HG02571 (cell line): ENCODE measurements at regions not wholly inside any gene's neighbourhood (a gene's known extent, or its start where the extent isn't known, plus 50 kb on each side); places are given as distances from the start of the nearest gene placed in this dataset.

Experiments
- ATAC-seq: cut with Tn5 transposase; IDR thresholded peaks from one replicate; pipeline ENCODE4 v1.9.1; 2021; ENCODE audit warnings: mild to moderate bottlenecking, moderate library complexity; ENCODE audit not compliant: unreplicated experiment

GRCh38 chr21:43277481-43278351 is 108.9 kb downstream of the CRYAA start:
- no peak for ATAC-seq

GRCh38 chr21:43276811-43277210 is 108.0 kb downstream of the CRYAA start:
- no peak for ATAC-seq

DNA sequence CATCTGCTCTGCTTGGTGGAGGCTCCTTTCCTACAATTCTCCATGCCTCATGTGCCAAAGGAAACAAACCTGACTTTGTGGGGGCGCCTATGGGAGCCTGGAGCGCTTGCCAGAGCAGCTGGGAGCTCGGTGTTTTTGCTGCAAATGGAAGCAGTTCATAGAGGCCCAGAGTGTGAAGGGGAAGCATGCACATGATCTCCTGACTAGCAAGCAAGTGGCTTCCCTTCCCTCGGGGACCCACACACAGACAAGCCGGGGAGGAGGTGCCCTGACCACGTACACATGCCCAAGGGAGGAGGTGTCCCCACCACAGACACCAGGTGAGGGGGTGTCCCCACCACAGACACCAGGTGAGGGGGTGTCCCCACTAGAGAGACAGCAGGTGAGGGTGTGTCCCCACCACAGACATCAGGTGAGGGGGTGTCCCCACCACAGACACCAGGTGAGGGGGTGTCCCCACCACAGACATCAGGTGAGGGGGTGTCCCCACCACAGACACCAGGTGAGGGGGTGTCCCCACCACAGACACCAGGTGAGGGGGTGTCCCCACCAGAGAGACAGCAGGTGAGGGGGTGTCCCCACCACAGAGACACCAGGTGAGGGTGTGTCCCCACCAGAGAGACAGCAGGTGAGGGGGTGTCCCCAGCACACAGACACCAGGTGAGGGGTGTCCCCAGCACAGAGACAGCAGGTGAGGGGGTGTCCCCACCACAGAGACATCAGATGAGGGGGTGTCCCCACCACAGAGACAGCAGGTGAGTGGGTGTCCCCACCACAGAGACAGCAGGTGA is 106.8 kb downstream of the CRYAA start:
- ATAC-seq: no peak

GRCh38 chr21:43274946-43275310 is 106.1 kb downstream of the CRYAA start:
- no peak for ATAC-seq

DNA sequence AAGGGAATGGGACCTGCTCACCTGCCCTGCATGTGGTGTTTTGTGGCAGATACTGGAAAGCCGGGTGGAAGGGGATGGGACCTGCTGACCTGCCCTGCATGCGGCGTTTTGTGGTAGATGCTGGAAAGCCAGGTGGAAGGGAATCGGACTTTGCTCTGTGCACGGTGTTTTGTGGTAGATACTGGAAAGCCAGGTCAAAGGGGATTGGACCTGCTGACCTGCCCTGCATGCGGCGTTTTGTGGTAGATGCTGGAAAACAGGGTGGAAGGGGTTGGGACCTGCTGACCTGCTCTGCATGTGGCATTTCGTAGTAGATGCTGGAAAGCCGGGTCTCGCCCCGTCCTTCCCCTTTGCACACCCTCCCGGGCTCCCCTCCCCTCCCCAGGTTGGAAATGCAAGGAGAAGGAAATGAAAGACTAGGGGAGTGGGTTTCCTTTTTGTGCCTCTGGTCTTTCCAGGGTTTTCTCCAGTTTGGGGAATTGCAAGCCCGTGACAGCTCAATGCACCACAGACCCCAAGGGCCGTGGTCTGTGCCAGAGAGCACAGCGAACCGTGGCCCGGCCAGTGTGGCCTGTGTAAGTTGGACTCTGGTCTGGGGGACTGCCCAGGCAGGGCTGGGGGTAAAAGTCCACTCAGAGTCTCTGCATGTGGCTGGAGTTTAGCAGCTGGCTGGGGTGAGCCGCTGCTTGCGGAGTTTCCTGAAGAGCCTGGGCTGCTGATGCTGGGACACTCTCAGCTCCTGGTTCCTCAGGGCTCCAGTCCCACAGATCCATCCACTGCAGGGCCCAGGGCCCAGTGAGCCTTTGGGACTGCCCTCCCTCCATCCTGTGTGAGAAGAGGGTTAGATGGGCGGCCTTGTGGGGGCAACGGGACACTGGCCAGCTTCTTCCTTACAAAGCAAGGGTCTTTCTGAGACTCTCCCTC is 105.5 kb downstream of the CRYAA start:
- no peak for ATAC-seq

- ATAC-seq: no peak
These were observed 104.9 kb downstream of the CRYAA start for GRCh38 chr21:43273708-43274021.

- ATAC-seq: no peak
These were observed 104.4 kb downstream of the CRYAA start for GRCh38 chr21:43273016-43273707.

- no peak for ATAC-seq
These were observed 103.8 kb downstream of the CRYAA start for GRCh38 chr21:43272591-43272990.

DNA sequence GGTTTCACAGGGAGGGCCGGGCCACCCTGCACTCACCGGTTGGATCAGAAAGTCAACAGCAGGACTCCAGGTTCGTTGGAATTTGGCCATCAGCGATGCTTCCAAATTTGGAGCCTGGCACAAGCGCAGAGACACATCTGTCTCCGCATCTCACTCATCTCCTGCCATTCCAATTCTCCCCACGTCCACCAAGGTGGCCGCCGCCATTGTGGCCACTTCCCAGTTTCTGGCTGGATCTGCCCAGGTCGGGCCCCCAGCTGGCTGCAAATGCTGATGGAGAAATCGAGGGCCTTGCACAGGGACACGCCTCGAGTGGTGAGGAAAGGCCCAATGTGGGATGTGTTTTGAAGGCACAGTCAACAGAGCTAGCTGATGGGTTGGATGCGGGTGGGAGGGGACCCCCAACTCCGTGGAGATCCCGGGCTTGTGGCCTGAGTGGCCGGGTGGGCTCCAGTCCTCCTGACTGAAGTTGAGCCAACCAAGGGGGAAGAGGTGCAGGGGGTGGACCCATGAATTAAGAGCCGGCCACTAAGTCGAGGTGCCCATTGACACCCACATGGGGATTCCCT is 102.7 kb downstream of the CRYAA start:
- ATAC-seq: no peak

- no peak for ATAC-seq
These were observed 102.0 kb downstream of the CRYAA start for GRCh38 chr21:43270800-43271301.

GRCh38 chr21:43269957-43270705 is 101.3 kb downstream of the CRYAA start:
- ATAC-seq: no peak

DNA sequence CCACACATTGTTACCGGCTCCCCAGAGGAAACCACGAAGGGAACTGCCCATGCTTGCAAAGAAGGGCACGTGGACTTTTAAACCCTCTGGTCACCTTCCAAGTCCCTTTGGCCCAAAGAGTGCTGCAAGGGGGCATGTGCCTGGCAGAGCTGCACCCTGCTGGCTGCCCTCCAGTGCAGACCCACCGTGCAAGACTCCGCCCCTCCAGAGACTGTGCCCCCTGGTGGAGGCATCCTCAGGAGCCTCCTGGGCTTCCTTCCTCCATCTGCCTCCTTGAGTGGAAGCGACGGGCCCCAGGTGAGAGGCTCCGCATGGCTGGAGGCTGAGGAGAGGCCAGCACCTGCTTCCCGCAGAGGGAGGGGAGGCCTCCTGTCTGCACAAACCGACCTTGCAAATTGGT is 100.6 kb downstream of the CRYAA start:
- no peak for ATAC-seq

GRCh38 chr21:43268804-43269186 is 100.0 kb downstream of the CRYAA start:
- ATAC-seq: no peak

DNA sequence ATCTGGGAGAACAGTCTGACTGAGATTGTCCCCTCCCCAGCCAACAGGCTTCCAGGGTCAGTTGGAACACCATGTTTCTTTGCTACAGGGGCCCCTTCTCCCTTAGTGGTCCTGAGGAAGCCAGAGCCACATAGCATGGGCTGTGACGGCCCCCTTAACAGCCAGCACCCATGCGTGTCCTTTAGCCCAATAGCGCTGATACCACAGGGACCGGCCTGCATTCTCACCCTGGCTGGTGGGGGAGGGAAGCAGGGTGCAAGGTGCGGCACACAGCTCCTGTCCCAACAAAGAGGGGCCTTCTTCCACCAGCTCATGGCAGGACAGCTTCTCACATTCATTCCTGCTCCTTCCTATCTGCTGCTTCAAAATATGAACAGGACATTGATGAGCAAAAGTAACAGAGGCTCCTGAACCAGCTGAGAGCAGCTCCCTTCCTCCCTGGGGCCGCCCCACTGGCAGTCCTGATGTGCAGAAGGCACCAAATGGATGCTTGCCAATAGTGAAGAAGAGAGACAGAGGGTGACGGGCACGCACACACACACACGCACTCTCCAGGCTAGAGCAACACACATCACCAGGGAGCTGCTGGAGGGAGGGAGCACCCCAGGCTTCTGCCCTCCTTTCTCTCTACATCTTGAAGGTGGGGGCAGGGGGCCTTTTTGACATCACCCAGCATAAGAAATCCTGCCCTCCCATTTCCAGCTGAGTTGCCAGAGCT is 99.4 kb downstream of the CRYAA start:
- ATAC-seq: no peak

GRCh38 chr21:43267391-43268085 is 98.7 kb downstream of the CRYAA start:
- no peak for ATAC-seq

- ATAC-seq: no peak
These were observed 97.7 kb downstream of the CRYAA start for GRCh38 chr21:43266534-43266933.

DNA sequence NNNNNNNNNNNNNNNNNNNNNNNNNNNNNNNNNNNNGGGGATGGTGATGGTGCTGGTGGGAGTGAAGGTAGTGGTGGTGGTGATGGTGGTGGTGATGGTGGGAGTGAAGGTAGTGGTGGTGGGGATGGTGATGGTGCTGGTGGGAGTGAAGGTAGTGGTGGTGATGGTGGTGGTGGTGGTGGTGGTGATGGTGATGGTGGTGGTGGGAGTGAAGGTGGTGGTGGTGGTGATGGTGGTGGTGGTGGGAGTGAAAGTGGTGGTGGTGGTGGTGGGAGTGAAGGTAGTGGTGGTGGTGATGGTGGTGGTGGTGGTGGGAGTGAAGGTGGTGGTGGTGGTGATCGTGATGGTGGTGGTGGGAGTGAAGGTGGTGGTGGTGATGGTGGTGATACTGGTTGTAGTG is 93.6 kb downstream of the CRYAA start:
- no peak for ATAC-seq
